ENCODE measurements at regions not wholly inside any gene's neighbourhood (a gene's known extent, or its start where the extent isn't known, plus 50 kb on each side); places are given as distances from the start of the nearest gene placed in this dataset.

- TF ChIP-seq CTCF (optimal IDR thresholded peaks at IDR 0.05 in 1 of 3, IDR thresholded peaks at IDR 0.05 in 1 of 3, conservative IDR thresholded peaks at IDR 0.05 in 1 of 3; ENCODE audit: extremely low read depth in 1 of 3, insufficient read depth in 2 of 3, low read length in 3 of 3) (no peak), EZH2 (IDR thresholded peaks at IDR 0.05; ENCODE audit: low read length) (no peak)
Observed at GRCh38 chr10:90470966-90471365, 386.9 kb downstream of the HTR7 start.
